RWPE2 (cell line): ENCODE measurements at regions not wholly inside any gene's neighbourhood (a gene's known extent, or its start where the extent isn't known, plus 50 kb on each side); places are given as distances from the start of the nearest gene placed in this dataset.

Experiments
- ATAC-seq: fragments of 200-7000 bp; cut with Tn5 transposase; 3 replicates; pipeline ENCODE4 v1.9.1; 2021; ENCODE audit warnings: low read depth
- DNase-seq: peaks from one replicate; pipeline ENCODE4 v3.0.0-alpha.2; 2020; ENCODE audit warnings: low spot score
- H3K27ac ChIP-seq: fragments of 450-650 bp; 2 replicates; pipeline ENCODE4 v1.5.1; 2017; ENCODE audit warnings: mild to moderate bottlenecking; ENCODE audit not compliant: poor library complexity, severe bottlenecking
- H3K27me3 ChIP-seq: fragments of 250-450 bp; sonication (Bioruptor Pico); 2 replicates; pipeline ENCODE4 v1.5.1; 2021; ENCODE audit warnings: mild to moderate bottlenecking, moderate library complexity; ENCODE audit not compliant: insufficient read depth, poor library complexity, severe bottlenecking
- H3K36me3 ChIP-seq: fragments of 250-450 bp; sonication (Bioruptor Pico); 2 replicates; pipeline ENCODE4 v1.5.1; 2020; ENCODE audit warnings: low read depth, mild to moderate bottlenecking, moderate library complexity
- H3K4me1 ChIP-seq: fragments of 250-450 bp; sonication (Bioruptor Pico); 2 replicates; pipeline ENCODE4 v1.5.1; 2021; ENCODE audit warnings: mild to moderate bottlenecking, moderate library complexity; ENCODE audit not compliant: insufficient read depth, poor library complexity, severe bottlenecking
- H3K4me3 ChIP-seq: fragments of 250-450 bp; sonication (Bioruptor Pico); 2 replicates; pipeline ENCODE4 v1.5.1; 2021; ENCODE audit warnings: mild to moderate bottlenecking, moderate library complexity; ENCODE audit not compliant: severe bottlenecking
- H3K9me3 ChIP-seq: fragments of 250-450 bp; sonication (Bioruptor Pico); 2 replicates; pipeline ENCODE4 v1.5.1; 2021; ENCODE audit warnings: mild to moderate bottlenecking, moderate library complexity; ENCODE audit not compliant: severe bottlenecking
- TF ChIP-seq, protein P1 (sequence below): fragments of 450-650 bp; IDR thresholded peaks from one replicate; pipeline ENCODE4 v1.5.1; 2017; ENCODE audit warnings: mild to moderate bottlenecking, moderate library complexity; ENCODE audit not compliant: poor library complexity, severe bottlenecking

DNA sequence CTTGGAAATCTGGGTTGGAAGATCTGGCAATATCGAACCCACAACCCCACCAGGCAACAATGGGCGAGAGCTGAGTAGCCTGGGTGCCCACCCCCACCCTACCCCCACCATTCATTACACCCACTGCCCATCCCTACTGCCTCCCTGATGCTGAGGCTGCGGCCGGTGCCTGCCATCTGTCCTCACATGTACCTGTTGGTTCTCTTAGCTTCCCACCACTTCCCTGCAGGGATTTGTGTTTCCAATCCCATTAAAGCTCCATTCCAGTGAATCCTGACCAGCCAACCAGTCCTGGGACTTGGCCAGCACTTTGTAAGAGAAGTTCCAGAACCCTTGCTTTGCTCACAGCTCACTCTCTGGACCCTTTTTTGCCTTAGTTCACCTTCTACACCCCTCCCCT lies 163.0 kb upstream of the SH3BP4 start:
- DNase-seq (no peak), ATAC-seq (no peak)
- TF ChIP-seq, protein P1, sequence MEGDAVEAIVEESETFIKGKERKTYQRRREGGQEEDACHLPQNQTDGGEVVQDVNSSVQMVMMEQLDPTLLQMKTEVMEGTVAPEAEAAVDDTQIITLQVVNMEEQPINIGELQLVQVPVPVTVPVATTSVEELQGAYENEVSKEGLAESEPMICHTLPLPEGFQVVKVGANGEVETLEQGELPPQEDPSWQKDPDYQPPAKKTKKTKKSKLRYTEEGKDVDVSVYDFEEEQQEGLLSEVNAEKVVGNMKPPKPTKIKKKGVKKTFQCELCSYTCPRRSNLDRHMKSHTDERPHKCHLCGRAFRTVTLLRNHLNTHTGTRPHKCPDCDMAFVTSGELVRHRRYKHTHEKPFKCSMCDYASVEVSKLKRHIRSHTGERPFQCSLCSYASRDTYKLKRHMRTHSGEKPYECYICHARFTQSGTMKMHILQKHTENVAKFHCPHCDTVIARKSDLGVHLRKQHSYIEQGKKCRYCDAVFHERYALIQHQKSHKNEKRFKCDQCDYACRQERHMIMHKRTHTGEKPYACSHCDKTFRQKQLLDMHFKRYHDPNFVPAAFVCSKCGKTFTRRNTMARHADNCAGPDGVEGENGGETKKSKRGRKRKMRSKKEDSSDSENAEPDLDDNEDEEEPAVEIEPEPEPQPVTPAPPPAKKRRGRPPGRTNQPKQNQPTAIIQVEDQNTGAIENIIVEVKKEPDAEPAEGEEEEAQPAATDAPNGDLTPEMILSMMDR: no peak
- Histone ChIP-seq H3K9me3 (no peaks in the 10 kb centered on the region), H3K27me3 (no peaks in the 10 kb centered on the region), H3K36me3 (no peaks in the 10 kb centered on the region), H3K4me1 (no peaks in the 10 kb centered on the region), H3K4me3 (no peak overlapping the region), H3K27ac (no peak overlapping the region)

DNA sequence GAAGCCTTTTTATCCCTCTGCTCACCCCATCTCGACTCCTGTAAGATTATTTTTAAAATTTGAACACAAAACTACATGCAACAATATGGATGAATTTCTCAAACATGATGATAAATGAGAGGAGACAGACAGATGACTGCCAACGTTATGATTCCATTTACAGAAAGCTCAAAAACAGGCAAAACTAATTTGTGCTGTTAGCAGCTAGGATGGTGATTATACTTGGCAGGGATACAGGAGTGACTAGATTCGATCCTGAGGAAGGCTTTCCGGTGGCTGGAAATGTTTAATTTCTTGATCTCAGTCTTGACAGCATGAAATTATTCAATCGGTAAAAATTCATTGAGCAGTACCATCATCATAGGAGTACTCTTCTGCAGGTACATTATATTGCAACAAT lies 163.4 kb upstream of the SH3BP4 start:
- peaks cover 2% of the 10 kb centered on the region for H3K9me3 ChIP-seq
- no peak overlapping the region for H3K4me3 ChIP-seq
- H3K36me3 ChIP-seq: no peaks in the 10 kb centered on the region
- no peak overlapping the region for H3K27ac ChIP-seq
- DNase-seq (no peak), ATAC-seq (no peak)
- no peaks in the 10 kb centered on the region for H3K4me1 ChIP-seq
- TF ChIP-seq, protein P1: no peak
- H3K27me3 ChIP-seq: no peaks in the 10 kb centered on the region

DNA sequence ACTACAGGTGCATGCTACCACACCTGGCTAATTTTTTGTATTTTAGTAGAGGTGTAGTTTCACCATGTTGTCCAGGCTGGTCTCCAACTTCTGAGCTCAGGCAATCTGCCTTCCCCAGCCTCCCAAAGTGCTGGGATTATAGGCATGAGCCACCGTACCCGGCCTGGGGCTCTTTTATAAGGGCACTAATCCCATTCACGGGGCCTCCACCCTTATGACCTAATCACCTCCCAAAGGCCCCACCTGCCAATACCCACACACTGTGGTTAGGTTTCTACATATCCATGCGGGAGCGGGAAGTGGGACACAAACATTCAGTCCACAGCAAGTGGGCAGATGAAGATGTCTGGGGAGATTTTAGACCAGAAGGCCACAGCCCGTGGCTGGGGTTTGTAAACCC lies 164.7 kb upstream of the SH3BP4 start:
- peaks cover 5% of the 10 kb centered on the region for H3K9me3 ChIP-seq
- DNase-seq (no peak), ATAC-seq (no peak)
- no peak overlapping the region for H3K27ac ChIP-seq
- H3K4me3 ChIP-seq: no peak overlapping the region
- TF ChIP-seq, protein P1: no peak
- H3K27me3 ChIP-seq: no peaks in the 10 kb centered on the region
- H3K4me1 ChIP-seq: no peaks in the 10 kb centered on the region
- no peaks in the 10 kb centered on the region for H3K36me3 ChIP-seq

DNA sequence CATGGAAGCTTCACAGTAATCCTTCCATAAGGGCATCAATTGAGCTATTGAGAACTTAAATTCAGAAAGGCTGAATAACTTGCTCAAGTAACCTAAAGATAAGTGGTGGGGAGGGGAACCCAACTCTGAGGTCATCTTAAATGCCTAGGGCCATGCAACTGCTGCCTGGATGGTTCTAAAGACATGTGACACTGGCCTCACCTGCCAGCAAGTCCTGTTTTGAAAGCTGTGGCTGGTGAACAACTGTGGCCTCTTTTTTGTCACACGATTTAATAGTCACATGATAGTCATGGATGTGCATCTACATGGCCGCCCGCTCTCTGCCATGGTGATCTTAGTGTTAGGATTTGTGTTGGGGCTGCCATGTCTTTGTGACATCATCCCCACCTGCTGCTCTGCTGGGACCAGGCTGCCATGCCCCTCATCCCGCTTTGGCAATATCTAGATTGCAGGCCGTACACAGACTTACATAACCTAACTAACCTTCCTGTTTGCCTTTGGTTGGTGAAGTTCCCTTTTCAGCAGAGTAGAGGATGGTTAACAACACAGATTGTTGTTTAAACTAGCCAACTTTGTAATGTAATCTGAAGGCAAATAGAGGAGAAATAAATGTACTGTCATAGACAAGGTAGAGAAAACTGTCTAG lies 177.9 kb upstream of the SH3BP4 start:
- H3K4me3 ChIP-seq: no peak overlapping the region
- no peaks in the 10 kb centered on the region for H3K36me3 ChIP-seq
- DNase-seq: no peak
- TF ChIP-seq, protein P1: no peak
- no peaks in the 10 kb centered on the region for H3K4me1 ChIP-seq
- H3K27ac ChIP-seq: no peak overlapping the region
- no peaks in the 10 kb centered on the region for H3K9me3 ChIP-seq
- no peak for ATAC-seq
- H3K27me3 ChIP-seq: no peaks in the 10 kb centered on the region

DNA sequence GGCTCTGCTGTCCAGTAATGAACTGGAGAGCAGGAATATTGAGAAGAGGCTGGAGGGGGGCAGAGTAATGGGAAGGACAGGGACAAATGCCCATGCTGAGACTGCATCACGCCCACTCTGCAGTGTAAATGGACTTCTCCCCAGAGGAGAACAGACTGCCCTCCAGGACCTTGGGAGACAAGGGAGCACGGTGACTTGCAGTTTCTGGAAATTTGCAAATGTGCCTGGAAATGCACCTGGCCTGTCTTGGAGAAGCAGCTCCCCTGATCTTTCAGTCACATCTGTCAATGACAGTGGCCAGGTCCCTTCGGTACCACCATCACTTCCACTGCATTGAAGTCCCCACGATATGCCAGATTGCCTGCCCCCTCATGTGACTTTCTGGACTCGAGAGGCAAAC lies 178.7 kb upstream of the SH3BP4 start:
- no peaks in the 10 kb centered on the region for H3K4me1 ChIP-seq
- no peak overlapping the region for H3K27ac ChIP-seq
- no peaks in the 10 kb centered on the region for H3K9me3 ChIP-seq
- no peaks in the 10 kb centered on the region for H3K27me3 ChIP-seq
- DNase-seq: no peak
- no peak overlapping the region for H3K4me3 ChIP-seq
- TF ChIP-seq, protein P1: no peak
- no peaks in the 10 kb centered on the region for H3K36me3 ChIP-seq
- ATAC-seq: no peak
